ENCODE measurements at regions not wholly inside any gene's neighbourhood (a gene's known extent, or its start where the extent isn't known, plus 50 kb on each side); places are given as distances from the start of the nearest gene placed in this dataset.

DNA sequence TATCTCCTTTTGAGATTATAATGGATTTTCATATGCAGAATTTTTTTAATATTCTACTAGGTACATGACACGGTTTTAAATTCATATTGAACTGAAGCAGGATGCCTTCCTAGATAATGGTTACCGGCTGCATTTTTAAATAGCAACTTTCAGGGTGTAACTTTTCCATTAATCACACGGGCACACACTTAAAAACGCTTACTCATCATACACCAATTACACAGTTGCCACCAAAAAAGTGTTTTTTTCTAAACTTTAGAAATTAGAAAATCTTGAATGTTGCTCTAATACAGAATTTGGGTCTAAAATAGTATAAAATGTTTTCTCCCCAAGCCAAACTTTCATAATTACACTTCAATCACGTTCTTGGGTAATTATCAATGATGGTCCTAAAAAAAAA lies 149.1 kb upstream of the RNF32 start:
- no peak for TF ChIP-seq EGR1 (IDR thresholded peaks at IDR 0.05)
- no peak for TF ChIP-seq EP300 (IDR thresholded peaks at IDR 0.05; ENCODE audit: borderline replicate concordance)
- no peak for TF ChIP-seq ZBTB7A (IDR thresholded peaks at IDR 0.05; ENCODE audit: low read depth)

DNA sequence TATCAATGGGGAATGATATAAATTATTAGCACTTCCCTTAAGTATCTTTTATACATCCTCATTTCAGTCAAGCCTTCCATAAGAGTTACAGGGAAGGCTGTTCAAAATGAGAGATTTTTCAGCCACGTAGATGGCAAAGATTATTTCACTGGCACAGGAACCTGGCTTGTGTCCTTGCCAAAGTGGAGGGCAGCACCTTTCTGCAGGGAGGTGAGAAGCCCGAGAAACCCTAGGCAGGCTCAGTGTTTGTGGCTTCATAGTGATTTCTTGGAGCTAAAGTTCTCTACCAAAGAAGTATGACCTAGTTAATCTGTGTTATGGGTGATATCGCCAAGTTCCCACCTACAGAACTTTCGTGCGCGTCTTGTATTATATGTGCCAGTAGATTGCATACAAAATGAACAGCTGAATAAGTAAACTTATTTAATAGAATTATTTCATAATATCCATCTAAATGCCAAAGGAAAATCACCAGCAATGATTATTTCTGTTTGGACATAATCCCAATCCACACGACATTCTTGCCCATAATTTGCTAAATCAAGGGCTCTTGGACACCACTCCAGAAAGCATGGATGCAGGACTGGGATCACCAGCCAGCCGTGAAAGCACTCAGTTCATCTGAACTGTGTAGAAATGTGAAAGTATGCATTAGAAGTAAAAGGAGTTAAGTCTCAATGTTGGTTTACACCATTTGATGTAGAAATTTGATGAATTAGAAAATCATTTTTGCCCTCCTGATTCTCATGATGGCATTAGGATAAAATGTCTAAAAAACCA lies 150.4 kb upstream of the RNF32 start:
- TF ChIP-seq NFIC (IDR thresholded peaks at IDR 0.05) = no peak
- TF ChIP-seq TEAD4 (IDR thresholded peaks at IDR 0.05) = no peak
- no peak for TF ChIP-seq TAF1 (IDR thresholded peaks at IDR 0.05; ENCODE audit: low read depth)
- no peak for TF ChIP-seq REST (IDR thresholded peaks at IDR 0.05; ENCODE audit: low read depth)
- no peak for TF ChIP-seq RAD21 (IDR thresholded peaks at IDR 0.05; ENCODE audit: low read depth)
- TF ChIP-seq ZBTB7A (IDR thresholded peaks at IDR 0.05; ENCODE audit: low read depth) = no peak
- no peak for TF ChIP-seq EGR1 (IDR thresholded peaks at IDR 0.05)
- TF ChIP-seq CREB1 (IDR thresholded peaks at IDR 0.05; ENCODE audit: low read depth) = no peak
- TF ChIP-seq TCF12 (IDR thresholded peaks at IDR 0.05; ENCODE audit: low read depth) = no peak
- TF ChIP-seq YY1 (IDR thresholded peaks at IDR 0.05; ENCODE audit: low read depth) = no peak
- no peak for TF ChIP-seq CEBPB (IDR thresholded peaks at IDR 0.05)
- no peak for TF ChIP-seq EP300 (IDR thresholded peaks at IDR 0.05; ENCODE audit: borderline replicate concordance)
- TF ChIP-seq, protein P1, sequence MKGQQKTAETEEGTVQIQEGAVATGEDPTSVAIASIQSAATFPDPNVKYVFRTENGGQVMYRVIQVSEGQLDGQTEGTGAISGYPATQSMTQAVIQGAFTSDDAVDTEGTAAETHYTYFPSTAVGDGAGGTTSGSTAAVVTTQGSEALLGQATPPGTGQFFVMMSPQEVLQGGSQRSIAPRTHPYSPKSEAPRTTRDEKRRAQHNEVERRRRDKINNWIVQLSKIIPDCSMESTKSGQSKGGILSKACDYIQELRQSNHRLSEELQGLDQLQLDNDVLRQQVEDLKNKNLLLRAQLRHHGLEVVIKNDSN (IDR thresholded peaks at IDR 0.05) = no peak
- TF ChIP-seq, protein P2, sequence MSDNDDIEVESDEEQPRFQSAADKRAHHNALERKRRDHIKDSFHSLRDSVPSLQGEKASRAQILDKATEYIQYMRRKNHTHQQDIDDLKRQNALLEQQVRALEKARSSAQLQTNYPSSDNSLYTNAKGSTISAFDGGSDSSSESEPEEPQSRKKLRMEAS (IDR thresholded peaks at IDR 0.05) = no peak
- TF ChIP-seq FOXM1 (IDR thresholded peaks at IDR 0.05; ENCODE audit: borderline replicate concordance, low read depth) = no peak

- TF ChIP-seq, protein P2 (IDR thresholded peaks at IDR 0.05) = no peak
- no peak for TF ChIP-seq CREB1 (IDR thresholded peaks at IDR 0.05; ENCODE audit: low read depth)
- no peak for TF ChIP-seq ZBTB7A (IDR thresholded peaks at IDR 0.05; ENCODE audit: low read depth)
- no peak for TF ChIP-seq REST (IDR thresholded peaks at IDR 0.05; ENCODE audit: low read depth)
- TF ChIP-seq NFIC (IDR thresholded peaks at IDR 0.05) = no peak
- TF ChIP-seq EGR1 (IDR thresholded peaks at IDR 0.05) = no peak
- TF ChIP-seq, protein P1 (IDR thresholded peaks at IDR 0.05) = no peak
- TF ChIP-seq TCF12 (IDR thresholded peaks at IDR 0.05; ENCODE audit: low read depth) = no peak
- TF ChIP-seq EP300 (IDR thresholded peaks at IDR 0.05; ENCODE audit: borderline replicate concordance) = no peak
- TF ChIP-seq YY1 (IDR thresholded peaks at IDR 0.05; ENCODE audit: low read depth) = no peak
- TF ChIP-seq TAF1 (IDR thresholded peaks at IDR 0.05; ENCODE audit: low read depth) = no peak
- TF ChIP-seq FOXM1 (IDR thresholded peaks at IDR 0.05; ENCODE audit: borderline replicate concordance, low read depth) = no peak
- TF ChIP-seq TEAD4 (IDR thresholded peaks at IDR 0.05) = no peak
- TF ChIP-seq RAD21 (IDR thresholded peaks at IDR 0.05; ENCODE audit: low read depth) = no peak
- TF ChIP-seq CEBPB (IDR thresholded peaks at IDR 0.05) = no peak
Measured at GRCh38 chr7:156487811-156488533, 152.6 kb upstream of the RNF32 start.

DNA sequence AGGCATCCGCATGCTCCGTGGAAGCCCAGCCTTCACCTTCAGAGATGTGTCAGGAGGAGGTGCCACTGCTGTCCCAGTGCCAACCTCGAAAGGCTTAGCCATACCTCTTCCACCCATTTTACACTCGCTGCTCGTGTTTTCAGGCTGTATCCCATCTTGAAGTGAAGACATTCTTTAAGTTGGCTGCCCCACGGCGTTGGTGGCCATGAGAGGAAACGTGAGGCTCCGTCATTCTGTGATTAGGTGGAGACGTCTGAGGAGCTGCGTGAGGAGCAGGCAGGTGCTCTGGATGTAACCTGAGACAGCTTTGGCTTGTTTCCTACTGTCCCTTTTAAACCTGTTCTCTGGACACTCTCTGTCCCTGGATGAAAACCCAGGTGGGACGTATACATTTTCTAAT lies 159.9 kb upstream of the RNF32 start:
- TF ChIP-seq TAF1 (IDR thresholded peaks at IDR 0.05; ENCODE audit: low read depth) = no peak
- TF ChIP-seq YY1 (IDR thresholded peaks at IDR 0.05; ENCODE audit: low read depth) = no peak
- TF ChIP-seq EP300 (IDR thresholded peaks at IDR 0.05; ENCODE audit: borderline replicate concordance) = no peak
- no peak for TF ChIP-seq ZBTB7A (IDR thresholded peaks at IDR 0.05; ENCODE audit: low read depth)
- TF ChIP-seq EGR1 (IDR thresholded peaks at IDR 0.05) = no peak
- no peak for TF ChIP-seq CEBPB (IDR thresholded peaks at IDR 0.05)
- no peak for TF ChIP-seq CREB1 (IDR thresholded peaks at IDR 0.05; ENCODE audit: low read depth)
- no peak for TF ChIP-seq RAD21 (IDR thresholded peaks at IDR 0.05; ENCODE audit: low read depth)
- no peak for TF ChIP-seq REST (IDR thresholded peaks at IDR 0.05; ENCODE audit: low read depth)
- no peak for TF ChIP-seq TEAD4 (IDR thresholded peaks at IDR 0.05)
- TF ChIP-seq FOXM1 (IDR thresholded peaks at IDR 0.05; ENCODE audit: borderline replicate concordance, low read depth) = no peak
- TF ChIP-seq TCF12 (IDR thresholded peaks at IDR 0.05; ENCODE audit: low read depth) = no peak
- TF ChIP-seq NFIC (IDR thresholded peaks at IDR 0.05) = no peak
- TF ChIP-seq, protein P1 (IDR thresholded peaks at IDR 0.05) = no peak
- TF ChIP-seq, protein P2 (IDR thresholded peaks at IDR 0.05) = no peak

Measured in Ishikawa (cell line).